A549 (cell line): ENCODE measurements at regions not wholly inside any gene's neighbourhood (a gene's known extent, or its start where the extent isn't known, plus 50 kb on each side); places are given as distances from the start of the nearest gene placed in this dataset.

Source experiments
- ATAC-seq, 2 experiments: fragments of 200-7000 bp in 1 of 2; fragments of >200 bp in 1 of 2; cut with Nextera tagmentation in 1 of 2; cut with Tn5 transposase in 1 of 2; 3 replicates each; pipeline versions ENCODE4 v1.8.0 to v1.9.1; 2018 to 2020; ENCODE audit warnings: mild to moderate bottlenecking in 1 of 2, moderate library complexity in 1 of 2
- CTCF ChIA-PET: fragments of 300-600 bp; sonication (Branson Sonifier 250); formaldehyde crosslinking; extraction: SDS; loops from one replicate; lab custom pipeline; 2021; ENCODE audit warnings: antibody characterized with exemption, inconsistent platforms; lab: Yijun Ruan, JAX
- POLR2A ChIA-PET: fragments of 350-600 bp; formaldehyde crosslinking; extraction: SDS; loops from one replicate; lab custom pipeline; 2021; ENCODE audit warnings: antibody characterized with exemption, inconsistent platforms; lab: Yijun Ruan, JAX
- DNase-seq, 2 experiments: peaks; one replicate each; pipeline versions ENCODE4 v3.0.0 to v3.0.0-alpha.2; 2011 to 2016; ENCODE audit warnings: low read depth in 1 of 2, low spot score in 1 of 2
- FAIRE-seq: peaks from 2 replicates; lab custom pipeline; 2011; peaks lifted over from hg19 to GRCh38; lab: Jason Lieb, UNC
- H3K27ac ChIP-seq, 2 experiments: fragments of >200 bp; sonication (Bioruptor Twin); formaldehyde crosslinking; 3 replicates each; pipeline ENCODE4 v1.5.1; 2016 to 2017
- H3K4me1 ChIP-seq: fragments of >200 bp; sonication (Bioruptor Twin); formaldehyde crosslinking; 3 replicates; pipeline ENCODE4 v1.6.1; 2016
- H3K4me2 ChIP-seq: fragments of >200 bp; sonication (Bioruptor Twin); formaldehyde crosslinking; 3 replicates; pipeline ENCODE4 v1.6.1; 2016
- H3K4me3 ChIP-seq: fragments of >200 bp; sonication (Bioruptor Twin); formaldehyde crosslinking; 3 replicates; pipeline ENCODE4 v1.5.1; 2016
- H3K9me3 ChIP-seq: fragments of >200 bp; sonication (Bioruptor Twin); formaldehyde crosslinking; 3 replicates; pipeline ENCODE4 v1.6.1; 2016
- CBX8 ChIP-seq: fragments of 200-600 bp; sonication (generic); IDR thresholded peaks from 2 replicates; pipeline ENCODE4 v1.6.1; 2016
- EHMT2 ChIP-seq: fragments of 200-600 bp; sonication (generic); IDR thresholded peaks from 2 replicates; pipeline ENCODE4 v1.6.1; 2016; ENCODE audit warnings: antibody characterized with exemption, low read depth, mild to moderate bottlenecking, moderate library complexity
- EP300 ChIP-seq, 2 experiments: fragments of >200 bp; sonication (Bioruptor Twin); formaldehyde crosslinking; IDR thresholded peaks; 2 replicates in 1 of 2; 3 replicates in 1 of 2; pipeline ENCODE4 v1.6.1; 2016 to 2017
- FOSL2 ChIP-seq, 2 experiments: fragments of 450-650 bp in 1 of 2; fragments of >200 bp in 1 of 2; sonication (Bioruptor Twin) in 1 of 2; formaldehyde crosslinking; IDR thresholded peaks; 2 replicates each; pipeline versions ENCODE4 v1.5.0 to v1.6.1; 2016 to 2020; ENCODE audit warnings: mild to moderate bottlenecking in 1 of 2, moderate library complexity in 1 of 2
- GATA3 ChIP-seq: IDR thresholded peaks from 2 replicates; pipeline ENCODE4 v1.6.1; 2012; ENCODE audit warnings: borderline replicate concordance
- HDAC2 ChIP-seq: fragments of 200-600 bp; sonication (generic); IDR thresholded peaks from 2 replicates; pipeline ENCODE4 v1.6.1; 2016
- HEYL ChIP-seq: fragments of 250-450 bp; sonication (Bioruptor Pico); IDR thresholded peaks from 2 replicates; pipeline ENCODE4 v1.8.0; 2021; ENCODE audit warnings: mild to moderate bottlenecking, moderate library complexity
- JUN ChIP-seq, 2 experiments: fragments of >200 bp; sonication (Bioruptor Twin); formaldehyde crosslinking; IDR thresholded peaks; 2 replicates in 1 of 2; 3 replicates in 1 of 2; pipeline ENCODE4 v1.6.1; 2016 to 2017
- JUNB ChIP-seq: fragments of >200 bp; sonication (Bioruptor Twin); formaldehyde crosslinking; IDR thresholded peaks from 2 replicates; pipeline ENCODE4 v1.6.1; 2016
- KDM5A ChIP-seq: fragments of 200-600 bp; sonication (generic); IDR thresholded peaks from 2 replicates; pipeline ENCODE4 v1.6.1; 2016; ENCODE audit warnings: antibody characterized with exemption, mild to moderate bottlenecking
- MAFK ChIP-seq: fragments of 450-650 bp; IDR thresholded peaks from 2 replicates; pipeline ENCODE4 v1.6.1; 2014; ENCODE audit not compliant: partially characterized antibody
- MYC ChIP-seq: IDR thresholded peaks from 2 replicates; pipeline ENCODE4 v1.6.1; 2012; ENCODE audit warnings: mild to moderate bottlenecking, inconsistent platforms, low read length, improper control_type of control experiment, borderline replicate concordance
- NFE2L2 ChIP-seq: fragments of 150-350 bp; conservative IDR thresholded peaks from 2 replicates; pipeline ENCODE4 v1.6.1; 2014; ENCODE audit warnings: low read length
- NPAS2 ChIP-seq: fragments of 250-450 bp; sonication (Bioruptor Pico); IDR thresholded peaks from 2 replicates; pipeline ENCODE4 v1.8.0; 2022; ENCODE audit warnings: mild to moderate bottlenecking, moderate library complexity, borderline replicate concordance
- RAD21 ChIP-seq, 2 experiments: fragments of >200 bp in 1 of 2; sonication (Bioruptor Twin) in 1 of 2; formaldehyde crosslinking in 1 of 2; IDR thresholded peaks in 1 of 2; conservative IDR thresholded peaks in 1 of 2; 2 replicates in 1 of 2; 3 replicates in 1 of 2; pipeline ENCODE4 v1.6.1; 2012 to 2018; ENCODE audit warnings: inconsistent platforms in 1 of 2
- RFX5 ChIP-seq: fragments of 450-650 bp; IDR thresholded peaks from 2 replicates; pipeline ENCODE4 v1.7.1; 2014; ENCODE audit warnings: antibody characterized with exemption, mild to moderate bottlenecking, moderate library complexity
- RNF2 ChIP-seq: fragments of 200-600 bp; sonication (generic); IDR thresholded peaks from 2 replicates; pipeline ENCODE4 v1.6.1; 2016; ENCODE audit warnings: low read depth, mild to moderate bottlenecking, antibody characterized with exemption, moderate library complexity, borderline replicate concordance
- TP53 ChIP-seq: fragments of 250-450 bp; sonication (Bioruptor Pico); IDR thresholded peaks from 2 replicates; pipeline ENCODE4 v1.5.0; 2021; ENCODE audit warnings: mild to moderate bottlenecking, moderate library complexity
- ZC3H11A ChIP-seq: fragments of 450-650 bp; IDR thresholded peaks from 2 replicates; pipeline ENCODE4 v1.6.1; 2014; ENCODE audit warnings: antibody characterized with exemption, mild to moderate bottlenecking
- ZSCAN20 ChIP-seq: fragments of 250-450 bp; sonication (Bioruptor Pico); IDR thresholded peaks from 2 replicates; pipeline ENCODE4 v1.8.0; 2022; ENCODE audit warnings: mild to moderate bottlenecking, moderate library complexity
- WGBS: methylation state at CpG from one replicate; pipeline ENCODE4 v1.1.6; 2017; ENCODE audit errors: missing lambda C conversion rate; 5-methylcytosine and 5-hydroxymethylcytosine counted together
- TF ChIP-seq, protein P1 (sequence below): fragments of 450-650 bp; IDR thresholded peaks from 2 replicates; pipeline ENCODE4 v1.6.1; 2014; ENCODE audit warnings: antibody characterized with exemption
- TF ChIP-seq, protein P2 (sequence below): fragments of 250-450 bp; sonication (Bioruptor Pico); IDR thresholded peaks from 2 replicates; pipeline ENCODE4 v1.5.0; 2020; ENCODE audit warnings: low read depth, mild to moderate bottlenecking, moderate library complexity
- TF ChIP-seq, protein P3 (sequence below): IDR thresholded peaks from 2 replicates; pipeline ENCODE4 v1.6.1; 2012
- TF ChIP-seq, protein P4 (sequence below): fragments of 150-350 bp; IDR thresholded peaks from 2 replicates; pipeline ENCODE4 v1.6.1; 2014; ENCODE audit warnings: low read depth, mild to moderate bottlenecking, low read length
- TF ChIP-seq, protein P5 (sequence below): IDR thresholded peaks from 2 replicates; pipeline ENCODE4 v1.6.1; 2012; ENCODE audit warnings: low read depth, borderline replicate concordance

DNA sequence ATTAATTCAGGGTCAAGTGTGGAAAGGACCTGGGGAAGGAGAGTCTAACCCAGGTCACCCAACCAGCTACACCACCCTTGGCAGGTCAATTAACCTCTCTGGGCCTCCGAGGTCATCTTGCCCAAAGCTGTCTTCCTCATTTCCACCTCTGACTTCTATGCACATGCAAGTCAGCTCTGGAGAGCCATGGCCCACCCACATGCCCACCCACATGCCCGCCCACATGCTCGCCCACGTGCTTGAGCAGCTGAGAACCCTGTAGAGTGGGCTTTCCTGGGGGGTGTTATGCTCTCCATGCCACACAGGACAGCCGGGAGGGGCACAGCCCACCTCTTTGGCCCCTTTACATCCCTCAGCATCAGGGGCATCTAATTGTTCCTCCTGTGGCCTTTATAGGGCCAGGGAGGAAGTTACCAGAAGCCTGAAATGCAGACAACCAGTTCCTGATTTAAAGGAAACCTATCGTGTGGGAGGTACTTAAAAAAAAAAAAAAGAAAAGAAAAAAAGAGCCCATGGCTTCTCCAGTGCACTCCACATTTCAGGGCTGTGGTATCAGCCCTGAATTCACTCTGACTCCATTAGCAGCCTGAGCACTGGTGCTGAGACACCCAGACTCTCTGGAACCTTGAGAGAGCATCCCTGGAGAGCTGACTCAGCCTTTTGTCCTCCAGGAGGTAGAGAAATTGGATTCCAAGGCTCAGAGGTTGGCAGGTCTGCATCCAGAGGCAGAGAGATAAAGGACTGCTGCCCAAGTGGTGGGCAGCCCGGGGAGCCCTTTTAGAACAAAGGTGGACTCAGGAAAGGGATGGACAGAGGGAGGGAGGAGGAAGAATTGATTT is 176.2 kb upstream of the ZMIZ1 start:
- Histone ChIP-seq H3K4me1 (no peaks in the 10 kb centered on the region), H3K4me3 (no peak overlapping the region), H3K4me2 (no peak overlapping the region), H3K27ac (no peak overlapping the region), H3K9me3 (no peaks in the 10 kb centered on the region)
- TF ChIP-seq JUNB (no peak), MAFK (peak; percentile 81)
- DNase-seq, result no peak
- FAIRE-seq, result no peak
- WGBS, result 68% methylated on average over 6 of the region's 7 CpGs
- POLR2A ChIA-PET, result interaction anchor here (0.7 kb wide), 1 partner anchor 42 kb away, joined by 4 read pairs; no protein-coding TSS in a partner anchor
- CTCF ChIA-PET, result interaction anchor here (1.1 kb wide), 1 partner anchor 8 kb away, joined by 3 read pairs; no protein-coding TSS in a partner anchor
- no peak for ATAC-seq

DNA sequence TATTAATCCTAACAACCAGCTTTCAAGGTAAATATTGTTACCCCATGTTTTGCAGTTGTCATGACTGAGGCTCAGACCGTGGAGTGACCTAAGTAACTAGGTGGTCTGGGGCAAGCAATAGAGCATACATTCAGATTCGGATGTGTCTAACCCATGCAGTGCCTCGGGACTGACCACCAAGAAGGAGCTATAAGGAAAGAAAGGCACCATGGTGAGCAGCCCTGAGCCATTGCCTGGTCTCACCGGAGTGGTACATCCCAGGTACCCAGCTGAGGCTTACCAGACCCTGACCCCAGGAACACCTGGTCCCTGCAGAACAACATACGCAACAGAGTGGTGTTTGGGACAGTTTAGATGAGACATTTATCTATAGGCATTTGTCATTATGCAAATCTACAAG is 175.5 kb upstream of the ZMIZ1 start:
- H3K4me2 ChIP-seq, result no peak overlapping the region
- H3K9me3 ChIP-seq, result no peaks in the 10 kb centered on the region
- POLR2A ChIA-PET, result interaction anchor here (0.7 kb wide), 1 partner anchor 43 kb away, joined by 4 read pairs; no protein-coding TSS in a partner anchor
- no peak for ATAC-seq
- no peak overlapping the region for H3K4me3 ChIP-seq
- no peak for FAIRE-seq
- H3K27ac ChIP-seq, result no peak overlapping the region
- no peak for TF ChIP-seq CBX8
- TF ChIP-seq, protein P1, sequence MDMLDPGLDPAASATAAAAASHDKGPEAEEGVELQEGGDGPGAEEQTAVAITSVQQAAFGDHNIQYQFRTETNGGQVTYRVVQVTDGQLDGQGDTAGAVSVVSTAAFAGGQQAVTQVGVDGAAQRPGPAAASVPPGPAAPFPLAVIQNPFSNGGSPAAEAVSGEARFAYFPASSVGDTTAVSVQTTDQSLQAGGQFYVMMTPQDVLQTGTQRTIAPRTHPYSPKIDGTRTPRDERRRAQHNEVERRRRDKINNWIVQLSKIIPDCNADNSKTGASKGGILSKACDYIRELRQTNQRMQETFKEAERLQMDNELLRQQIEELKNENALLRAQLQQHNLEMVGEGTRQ, result no peak
- TF ChIP-seq, protein P2, sequence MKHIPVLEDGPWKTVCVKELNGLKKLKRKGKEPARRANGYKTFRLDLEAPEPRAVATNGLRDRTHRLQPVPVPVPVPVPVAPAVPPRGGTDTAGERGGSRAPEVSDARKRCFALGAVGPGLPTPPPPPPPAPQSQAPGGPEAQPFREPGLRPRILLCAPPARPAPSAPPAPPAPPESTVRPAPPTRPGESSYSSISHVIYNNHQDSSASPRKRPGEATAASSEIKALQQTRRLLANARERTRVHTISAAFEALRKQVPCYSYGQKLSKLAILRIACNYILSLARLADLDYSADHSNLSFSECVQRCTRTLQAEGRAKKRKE (CRISPR knock-in tag), result no peak
- TF ChIP-seq EHMT2, result no peak
- TF ChIP-seq, protein P3, sequence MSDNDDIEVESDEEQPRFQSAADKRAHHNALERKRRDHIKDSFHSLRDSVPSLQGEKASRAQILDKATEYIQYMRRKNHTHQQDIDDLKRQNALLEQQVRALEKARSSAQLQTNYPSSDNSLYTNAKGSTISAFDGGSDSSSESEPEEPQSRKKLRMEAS, result no peak
- no peak for TF ChIP-seq JUN (IDR thresholded peaks at IDR 0.05)
- TF ChIP-seq TP53 (CRISPR knock-in tag), result no peak
- TF ChIP-seq, protein P4, sequence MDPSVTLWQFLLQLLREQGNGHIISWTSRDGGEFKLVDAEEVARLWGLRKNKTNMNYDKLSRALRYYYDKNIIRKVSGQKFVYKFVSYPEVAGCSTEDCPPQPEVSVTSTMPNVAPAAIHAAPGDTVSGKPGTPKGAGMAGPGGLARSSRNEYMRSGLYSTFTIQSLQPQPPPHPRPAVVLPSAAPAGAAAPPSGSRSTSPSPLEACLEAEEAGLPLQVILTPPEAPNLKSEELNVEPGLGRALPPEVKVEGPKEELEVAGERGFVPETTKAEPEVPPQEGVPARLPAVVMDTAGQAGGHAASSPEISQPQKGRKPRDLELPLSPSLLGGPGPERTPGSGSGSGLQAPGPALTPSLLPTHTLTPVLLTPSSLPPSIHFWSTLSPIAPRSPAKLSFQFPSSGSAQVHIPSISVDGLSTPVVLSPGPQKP, result no peak
- no peak for TF ChIP-seq HEYL (CRISPR knock-in tag)
- TF ChIP-seq HDAC2, result no peak
- TF ChIP-seq RNF2, result no peak
- TF ChIP-seq JUNB, result no peak
- TF ChIP-seq, protein P5, sequence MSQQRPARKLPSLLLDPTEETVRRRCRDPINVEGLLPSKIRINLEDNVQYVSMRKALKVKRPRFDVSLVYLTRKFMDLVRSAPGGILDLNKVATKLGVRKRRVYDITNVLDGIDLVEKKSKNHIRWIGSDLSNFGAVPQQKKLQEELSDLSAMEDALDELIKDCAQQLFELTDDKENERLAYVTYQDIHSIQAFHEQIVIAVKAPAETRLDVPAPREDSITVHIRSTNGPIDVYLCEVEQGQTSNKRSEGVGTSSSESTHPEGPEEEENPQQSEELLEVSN, result no peak
- TF ChIP-seq NPAS2 (CRISPR knock-in tag), result no peak
- TF ChIP-seq, all 56 proteins: peak for 0
- 47% methylated on average over 5 of the region's 5 CpGs for WGBS
- CTCF ChIA-PET, result interaction anchor here (1.1 to 1.4 kb wide), 2 partner anchors 8 to 17 kb away, joined by 3 read pairs; no protein-coding TSS in a partner anchor
- DNase-seq, result no peak
- H3K4me1 ChIP-seq, result no peaks in the 10 kb centered on the region

DNA sequence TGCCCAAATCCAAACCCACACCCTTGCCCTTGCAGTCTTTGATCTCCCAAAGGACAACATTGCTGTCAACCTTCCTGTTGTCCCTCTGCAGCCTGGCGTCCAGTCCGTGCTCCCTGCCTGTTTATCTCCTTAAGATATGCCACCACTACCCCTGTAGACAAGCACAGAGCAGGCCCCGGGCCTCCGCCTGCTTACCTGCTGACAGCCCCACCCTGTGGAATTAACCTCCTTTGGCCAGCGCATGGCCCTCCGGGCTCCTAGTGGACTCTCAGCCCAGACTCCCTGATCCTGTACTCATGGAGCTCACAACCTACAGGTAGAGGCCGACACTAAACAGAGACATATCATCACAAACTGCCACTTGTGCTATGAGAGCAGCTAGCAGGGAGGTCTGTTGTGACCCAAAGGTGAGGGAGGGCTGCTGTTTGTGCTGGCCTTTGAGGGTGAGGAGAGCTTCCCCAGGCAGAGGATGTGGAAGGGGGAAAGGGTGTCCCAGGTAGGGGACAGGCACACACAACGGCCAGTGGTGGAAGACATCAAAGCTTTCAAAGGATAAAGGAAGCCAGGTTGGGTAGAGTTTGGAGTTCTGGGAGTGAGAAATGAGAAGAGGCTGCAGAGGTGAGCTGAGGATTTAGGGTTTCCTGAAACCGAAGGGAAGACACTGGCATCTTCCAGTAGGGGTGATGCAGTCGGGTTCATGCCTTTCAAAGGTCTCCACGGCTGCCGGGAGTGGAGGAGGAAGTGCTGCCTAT is 174.5 kb upstream of the ZMIZ1 start:
- H3K27ac ChIP-seq, result no peak overlapping the region
- no peak overlapping the region for H3K4me3 ChIP-seq
- no peak for DNase-seq
- no peaks in the 10 kb centered on the region for H3K9me3 ChIP-seq
- no peak for ATAC-seq
- WGBS, result 67% methylated on average over 12 of the region's 12 CpGs
- no peak for FAIRE-seq
- ChIA-PET POLR2A (no interaction called here), CTCF (interaction anchor here (1.4 kb wide), 1 partner anchor 16 kb away, joined by 3 read pairs; no protein-coding TSS in a partner anchor)
- no peaks in the 10 kb centered on the region for H3K4me1 ChIP-seq
- no peak overlapping the region for H3K4me2 ChIP-seq
- TF ChIP-seq MYC (no peak), ZC3H11A (no peak), JUN (IDR thresholded peaks at IDR 0.05) (no peak), EP300 (IDR thresholded peaks at IDR 0.05) (no peak), MAFK (no peak), RFX5 (no peak), FOSL2 (IDR thresholded peaks at IDR 0.05) (no peak), FOSL2 (CRISPR knock-in tag; IDR thresholded peaks at IDR 0.05) (no peak), RAD21 (conservative IDR thresholded peaks at IDR 0.05 in 1 of 2, IDR thresholded peaks at IDR 0.05 in 1 of 2) (no peak), EHMT2 (no peak), ZSCAN20 (no peak), NFE2L2 (no peak), KDM5A (no peak), GATA3 (no peak)
- TF ChIP-seq, protein P4, result no peak
- TF ChIP-seq, protein P2 (CRISPR knock-in tag), result no peak
